Neuron (in vitro differentiated cells): ENCODE measurements at regions not wholly inside any gene's neighbourhood (a gene's known extent, or its start where the extent isn't known, plus 50 kb on each side); places are given as distances from the start of the nearest gene placed in this dataset.

Experiments used
- H2AFZ ChIP-seq: one replicate; pipeline ENCODE4 v1.6.1; 2013; ENCODE audit warnings: low read depth, mild to moderate bottlenecking, inconsistent platforms, low read length, moderate library complexity
- H3K27me3 ChIP-seq: one replicate; pipeline ENCODE4 v1.6.1; 2013; ENCODE audit warnings: low read length; ENCODE audit not compliant: insufficient read depth
- H3K36me3 ChIP-seq: one replicate; pipeline ENCODE4 v1.6.1; 2013; ENCODE audit warnings: low read length; ENCODE audit not compliant: insufficient read depth
- H3K4me1 ChIP-seq: one replicate; pipeline ENCODE4 v1.6.1; 2013; ENCODE audit warnings: low read length; ENCODE audit not compliant: insufficient read depth
- H3K4me3 ChIP-seq: 2 replicates; pipeline ENCODE4 v1.5.1; 2013; ENCODE audit warnings: mild to moderate bottlenecking, low read length, moderate library complexity
- H3K9me3 ChIP-seq: one replicate; pipeline ENCODE4 v1.6.1; 2013; ENCODE audit warnings: low read length

DNA sequence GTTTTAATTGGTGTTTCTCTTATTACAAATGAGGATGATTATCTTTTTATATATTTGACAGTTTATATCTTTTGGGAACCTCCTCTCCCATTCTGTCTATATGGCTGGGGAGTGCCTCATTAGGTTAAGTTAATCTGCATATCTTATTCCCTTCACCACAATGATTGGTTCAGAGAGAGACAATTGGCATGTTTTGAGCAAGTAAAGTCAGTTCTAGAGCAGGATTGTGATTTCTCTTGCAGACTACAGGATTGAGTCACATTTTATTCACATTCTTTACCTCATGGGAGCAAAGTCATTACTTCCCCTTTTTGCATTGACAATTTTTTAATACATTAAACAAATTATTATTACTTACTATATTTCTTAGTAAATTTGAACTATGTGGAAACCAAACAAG lies 345.6 kb downstream of the MDFIC start:
- Histone ChIP-seq H3K27me3 (no peaks in the 10 kb centered on the region), H2AFZ (no peak overlapping the region), H3K4me3 (no peak overlapping the region), H3K36me3 (no peaks in the 10 kb centered on the region), H3K4me1 (peaks cover 7% of the 10 kb centered on the region), H3K9me3 (no peaks in the 10 kb centered on the region)

DNA sequence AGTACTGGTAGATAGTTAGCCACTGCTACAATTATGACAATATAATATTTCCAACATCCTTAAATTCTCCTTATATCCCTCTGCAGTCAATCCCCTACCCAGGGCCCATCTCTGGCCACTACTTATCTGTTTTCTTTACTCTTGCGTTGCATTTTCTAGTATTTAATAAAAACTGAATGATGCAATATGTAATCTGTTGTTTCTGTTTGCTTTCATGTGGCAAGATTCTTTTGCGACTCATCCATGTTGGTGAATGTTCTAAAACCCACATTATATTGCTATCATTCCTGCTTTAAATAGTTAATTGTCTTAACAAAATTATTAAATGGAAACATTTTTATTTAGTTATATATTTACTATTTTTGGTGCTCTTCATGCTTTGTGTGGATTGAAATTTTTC lies 338.5 kb downstream of the MDFIC start:
- Histone ChIP-seq H3K36me3 (no peaks in the 10 kb centered on the region), H2AFZ (no peak overlapping the region), H3K9me3 (no peaks in the 10 kb centered on the region), H3K27me3 (no peaks in the 10 kb centered on the region), H3K4me3 (no peak overlapping the region), H3K4me1 (no peaks in the 10 kb centered on the region)

DNA sequence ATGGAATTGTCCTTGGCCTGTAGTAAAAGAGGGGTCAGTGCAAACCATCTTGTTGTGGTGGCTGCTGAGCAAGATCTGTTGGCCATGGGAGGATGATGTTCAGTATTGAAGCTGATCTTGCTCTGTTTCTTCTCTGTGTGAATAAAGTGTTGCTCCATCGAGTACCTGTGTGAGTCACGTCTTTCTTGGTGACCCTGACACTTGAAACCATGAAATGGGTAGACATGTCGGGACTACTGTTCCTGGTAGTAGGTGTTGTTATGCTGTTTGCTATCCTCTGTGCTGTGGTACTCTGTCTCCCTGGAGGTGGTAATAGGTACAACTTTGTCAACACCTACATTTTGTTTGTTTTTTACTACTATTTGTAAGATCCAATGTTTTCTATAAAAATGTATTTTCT lies 330.6 kb downstream of the MDFIC start:
- no peaks in the 10 kb centered on the region for H3K27me3 ChIP-seq
- peaks cover 1% of the 10 kb centered on the region for H3K9me3 ChIP-seq

DNA sequence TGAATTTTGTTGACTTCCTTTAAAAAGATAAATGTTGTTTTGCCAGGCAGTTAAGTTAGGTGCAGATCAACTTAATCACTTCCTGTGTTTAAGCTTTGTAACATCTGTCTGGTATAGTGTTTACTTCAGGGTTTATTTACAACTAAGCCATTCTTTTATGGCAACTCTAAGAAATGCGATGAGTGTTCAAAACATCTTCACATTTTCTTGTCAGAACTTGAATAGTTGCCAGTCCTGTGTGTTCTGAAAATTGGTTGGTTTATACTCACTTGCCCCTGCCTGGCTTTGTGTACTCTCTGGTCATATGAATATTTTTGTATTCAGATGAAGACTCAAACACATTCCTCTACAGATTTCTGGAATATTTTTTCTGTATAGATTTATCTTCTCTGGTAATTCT lies 327.2 kb downstream of the MDFIC start:
- no peak overlapping the region for H2AFZ ChIP-seq
- H3K4me3 ChIP-seq, result no peak overlapping the region
- no peaks in the 10 kb centered on the region for H3K4me1 ChIP-seq
- peaks cover 1% of the 10 kb centered on the region for H3K9me3 ChIP-seq
- no peaks in the 10 kb centered on the region for H3K27me3 ChIP-seq
- no peaks in the 10 kb centered on the region for H3K36me3 ChIP-seq

More for the DNA sequence above, 330.6 kb downstream of the MDFIC start:
- no peaks in the 10 kb centered on the region for H3K4me1 ChIP-seq
- no peak overlapping the region for H2AFZ ChIP-seq
- no peaks in the 10 kb centered on the region for H3K36me3 ChIP-seq
- no peak overlapping the region for H3K4me3 ChIP-seq

DNA sequence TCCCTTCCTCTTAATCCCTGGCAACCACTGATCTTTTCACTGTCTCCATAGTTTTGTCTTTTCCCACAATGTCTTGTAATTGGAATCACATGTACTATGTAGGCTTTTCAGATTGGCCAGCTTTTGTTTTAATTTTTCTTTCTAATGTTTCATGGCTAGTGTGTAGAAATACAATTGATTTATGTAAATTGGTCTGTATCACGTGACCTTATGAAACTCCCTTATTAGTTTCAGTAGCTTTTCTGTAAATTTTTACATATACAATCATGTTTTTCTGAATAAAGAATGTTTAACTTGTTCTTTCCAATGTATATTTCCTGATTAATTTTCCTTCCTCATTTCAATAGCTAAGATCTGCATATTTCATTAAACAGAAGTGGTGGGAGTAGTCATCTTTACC lies 319.3 kb downstream of the MDFIC start:
- Histone ChIP-seq H2AFZ (peak overlapping the region; percentile 8), H3K36me3 (no peaks in the 10 kb centered on the region), H3K4me1 (no peaks in the 10 kb centered on the region), H3K9me3 (no peaks in the 10 kb centered on the region), H3K4me3 (no peak overlapping the region), H3K27me3 (no peaks in the 10 kb centered on the region)

DNA sequence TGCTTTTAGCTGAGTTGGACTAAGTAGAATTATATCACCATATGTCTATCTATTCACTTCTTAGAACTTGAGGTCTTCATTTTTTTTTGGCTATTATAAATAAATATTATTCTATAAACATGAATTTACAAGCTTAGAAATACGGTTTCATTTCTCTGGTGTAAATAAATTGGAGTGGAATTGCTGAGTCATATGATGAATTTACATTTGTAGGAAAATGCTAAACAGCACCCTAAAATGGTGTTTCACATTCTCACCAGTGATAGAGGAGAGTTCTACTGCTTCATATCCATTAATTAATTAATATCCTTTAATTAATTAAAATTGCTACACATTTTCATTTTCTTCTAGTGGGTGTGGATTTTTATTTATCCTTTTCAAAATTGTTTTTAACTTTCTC lies 318.3 kb downstream of the MDFIC start:
- Histone ChIP-seq H3K4me1 (no peaks in the 10 kb centered on the region), H3K9me3 (no peaks in the 10 kb centered on the region), H3K4me3 (no peak overlapping the region), H3K27me3 (no peaks in the 10 kb centered on the region), H3K36me3 (no peaks in the 10 kb centered on the region), H2AFZ (no peak overlapping the region)

DNA sequence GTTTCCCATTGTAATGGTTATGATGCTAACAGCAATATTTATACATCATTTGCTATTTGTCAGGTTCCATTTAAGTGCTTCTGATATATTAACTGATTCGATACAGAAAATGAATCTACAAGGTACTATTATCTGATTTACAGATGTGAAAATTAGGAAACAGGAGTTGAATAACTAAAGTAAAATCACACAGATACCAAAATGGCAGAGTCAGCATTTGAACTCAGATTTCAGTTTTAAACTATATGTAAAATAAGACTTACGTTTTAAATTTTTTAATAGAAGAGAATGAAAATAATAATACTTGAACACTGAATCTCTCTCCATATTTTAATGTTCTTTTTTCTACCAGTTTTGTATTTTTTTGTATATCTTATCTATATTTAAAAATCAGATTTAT lies 313.2 kb downstream of the MDFIC start:
- H3K27me3 ChIP-seq, result no peaks in the 10 kb centered on the region
- no peak overlapping the region for H2AFZ ChIP-seq
- peaks cover 6% of the 10 kb centered on the region for H3K4me1 ChIP-seq
- no peaks in the 10 kb centered on the region for H3K9me3 ChIP-seq
- no peaks in the 10 kb centered on the region for H3K36me3 ChIP-seq
- no peak overlapping the region for H3K4me3 ChIP-seq

DNA sequence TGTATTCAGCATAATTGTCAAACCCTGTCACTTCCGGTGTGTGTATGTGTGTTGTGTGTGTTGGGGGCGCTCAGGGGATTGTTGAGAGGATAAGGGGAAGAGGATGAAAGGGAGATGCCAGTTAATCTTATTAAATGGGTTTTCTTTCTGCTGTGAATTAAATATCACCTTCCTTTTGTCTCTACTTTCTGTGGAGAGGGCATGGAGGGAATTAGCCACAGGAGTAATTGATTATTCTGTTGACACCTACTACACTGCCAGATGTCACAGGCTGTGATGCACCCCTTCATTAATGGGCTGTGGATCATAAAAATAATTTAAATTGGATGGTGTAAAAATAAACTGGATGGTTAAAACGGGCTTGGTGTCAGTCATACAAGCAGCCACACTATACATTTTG lies 311.9 kb downstream of the MDFIC start:
- Histone ChIP-seq H3K36me3 (no peaks in the 10 kb centered on the region), H3K9me3 (no peaks in the 10 kb centered on the region), H2AFZ (no peak overlapping the region), H3K4me1 (peaks cover 6% of the 10 kb centered on the region), H3K4me3 (no peak overlapping the region), H3K27me3 (no peaks in the 10 kb centered on the region)

DNA sequence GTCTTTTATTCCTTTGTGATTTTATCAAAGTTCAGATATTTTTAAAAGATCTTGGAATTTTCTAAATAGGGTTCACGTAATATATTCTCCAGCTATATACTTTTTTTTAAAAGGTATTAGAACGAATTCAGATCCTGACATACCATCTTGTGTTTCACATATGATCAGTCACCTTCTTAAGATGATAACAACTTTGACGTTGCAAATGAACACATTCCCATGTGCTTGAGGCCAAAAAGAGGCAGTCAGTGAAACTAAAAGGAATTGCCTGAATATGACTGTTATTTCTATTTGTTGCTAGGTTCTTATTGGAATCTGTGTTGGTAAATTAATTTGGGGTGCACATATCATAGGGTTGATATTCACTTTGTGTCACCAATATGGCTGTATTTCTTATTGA lies 310.1 kb downstream of the MDFIC start:
- H3K27me3 ChIP-seq, result no peaks in the 10 kb centered on the region
- no peaks in the 10 kb centered on the region for H3K9me3 ChIP-seq
- H3K36me3 ChIP-seq, result no peaks in the 10 kb centered on the region
- no peak overlapping the region for H3K4me3 ChIP-seq
- peak overlapping the region; percentile 47 for H2AFZ ChIP-seq
- peaks cover 6% of the 10 kb centered on the region for H3K4me1 ChIP-seq

DNA sequence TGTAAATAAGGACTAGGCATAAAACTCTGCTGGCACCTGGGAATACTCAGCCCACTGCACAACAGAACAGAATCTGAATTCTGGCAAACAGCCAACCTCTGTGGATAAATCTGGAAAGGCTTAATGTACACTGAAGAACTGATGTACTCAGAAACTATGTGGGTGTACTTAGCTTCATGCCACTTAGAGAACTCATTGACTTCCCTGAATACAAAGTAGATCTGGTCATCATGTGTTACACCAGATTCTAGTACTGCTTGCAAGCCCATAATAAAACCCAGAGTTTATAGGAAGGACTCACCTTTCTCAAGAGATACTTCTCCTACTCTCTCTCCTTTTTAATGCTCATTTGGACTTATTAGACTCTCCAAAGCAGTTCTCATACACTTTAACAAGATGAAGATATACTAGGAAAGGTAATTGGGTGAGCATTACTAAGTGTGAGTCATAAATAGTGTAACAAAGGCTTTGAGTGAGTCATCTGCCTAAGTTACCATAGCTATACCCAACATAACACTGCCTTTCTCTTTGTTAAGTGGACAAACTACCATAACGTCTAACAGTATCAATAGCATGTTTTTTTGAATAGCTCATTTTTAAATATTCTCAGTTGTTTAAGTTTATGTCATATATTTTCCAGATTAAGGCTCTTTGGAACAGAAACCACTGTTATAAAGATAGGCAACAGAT lies 309.1 kb downstream of the MDFIC start:
- H2AFZ ChIP-seq, result peak overlapping the region; percentile 47
- no peaks in the 10 kb centered on the region for H3K27me3 ChIP-seq
- no peaks in the 10 kb centered on the region for H3K9me3 ChIP-seq
- H3K4me3 ChIP-seq, result no peak overlapping the region
- peaks cover 6% of the 10 kb centered on the region for H3K4me1 ChIP-seq
- no peaks in the 10 kb centered on the region for H3K36me3 ChIP-seq

DNA sequence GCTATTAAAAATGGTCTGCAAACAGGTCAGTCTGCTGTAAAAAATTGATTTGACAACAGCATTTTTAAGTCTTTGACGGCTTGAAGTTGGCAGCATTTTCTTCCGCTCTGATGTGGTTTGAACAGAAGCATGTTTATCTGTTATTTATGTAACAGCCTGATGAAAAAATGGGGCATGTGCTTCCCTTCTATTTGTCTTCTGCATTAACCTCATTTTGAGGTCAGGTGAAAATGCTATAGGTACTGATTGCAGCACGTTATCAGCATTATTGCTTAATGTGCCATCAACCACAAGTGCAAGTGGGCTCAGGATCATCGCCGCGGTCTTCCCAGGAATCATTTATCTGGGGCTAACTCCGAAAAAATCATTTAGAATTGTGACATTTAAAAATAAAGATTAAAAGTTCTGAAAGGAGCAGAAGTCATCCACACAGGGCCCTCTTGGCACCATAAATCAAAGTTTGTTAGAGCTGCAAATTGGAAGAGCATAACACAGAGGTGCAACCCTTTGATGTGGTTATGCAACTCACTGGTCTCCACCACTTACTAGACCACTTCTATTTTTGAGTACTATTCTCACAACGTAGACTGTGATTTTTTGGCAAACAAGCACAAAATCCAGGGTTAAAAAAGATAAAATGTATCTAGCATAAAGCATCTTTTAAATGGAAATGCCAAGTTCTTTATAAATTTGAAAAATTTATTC lies 307.7 kb downstream of the MDFIC start:
- H2AFZ ChIP-seq, result no peak overlapping the region
- peaks cover 6% of the 10 kb centered on the region for H3K4me1 ChIP-seq
- no peaks in the 10 kb centered on the region for H3K27me3 ChIP-seq
- H3K4me3 ChIP-seq, result no peak overlapping the region
- H3K36me3 ChIP-seq, result no peaks in the 10 kb centered on the region
- H3K9me3 ChIP-seq, result no peaks in the 10 kb centered on the region

DNA sequence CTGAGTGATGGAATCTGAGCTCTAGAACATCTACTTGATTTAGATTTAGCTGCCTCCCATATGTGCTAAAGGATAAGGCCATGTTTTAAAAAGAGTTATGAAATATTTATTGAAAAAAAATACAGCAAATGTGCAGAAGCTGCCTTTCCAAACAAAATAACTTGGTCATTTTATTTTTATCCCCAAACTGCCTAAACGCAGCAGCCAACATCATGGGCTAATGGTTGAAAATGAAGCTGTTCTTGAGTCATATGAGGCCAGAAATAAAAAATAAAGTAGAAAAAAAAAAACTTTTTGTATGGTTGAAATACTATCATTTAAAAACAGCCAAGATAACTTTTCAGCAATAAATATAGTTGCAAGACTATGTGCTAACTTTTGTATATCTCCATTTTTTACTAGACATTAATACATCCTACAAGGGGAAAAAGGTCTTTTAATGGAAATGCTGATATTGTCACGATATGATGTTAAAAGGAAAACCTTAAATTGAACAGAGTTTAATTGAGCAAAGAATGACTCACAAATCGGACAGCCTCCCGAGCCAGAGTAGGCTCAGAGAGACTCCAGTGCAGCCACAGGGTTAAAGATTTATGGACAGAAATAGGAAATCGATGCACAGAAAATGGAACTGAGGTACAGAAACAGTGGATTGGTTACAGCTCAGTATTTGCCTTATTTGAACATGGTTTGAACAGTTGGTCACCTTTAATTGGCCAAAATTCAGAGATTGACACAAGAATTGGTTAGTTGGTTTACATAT lies 305.8 kb downstream of the MDFIC start:
- H3K27me3 ChIP-seq, result no peaks in the 10 kb centered on the region
- no peak overlapping the region for H2AFZ ChIP-seq
- H3K4me1 ChIP-seq, result peaks cover 6% of the 10 kb centered on the region
- no peaks in the 10 kb centered on the region for H3K36me3 ChIP-seq
- no peaks in the 10 kb centered on the region for H3K9me3 ChIP-seq
- H3K4me3 ChIP-seq, result no peak overlapping the region

DNA sequence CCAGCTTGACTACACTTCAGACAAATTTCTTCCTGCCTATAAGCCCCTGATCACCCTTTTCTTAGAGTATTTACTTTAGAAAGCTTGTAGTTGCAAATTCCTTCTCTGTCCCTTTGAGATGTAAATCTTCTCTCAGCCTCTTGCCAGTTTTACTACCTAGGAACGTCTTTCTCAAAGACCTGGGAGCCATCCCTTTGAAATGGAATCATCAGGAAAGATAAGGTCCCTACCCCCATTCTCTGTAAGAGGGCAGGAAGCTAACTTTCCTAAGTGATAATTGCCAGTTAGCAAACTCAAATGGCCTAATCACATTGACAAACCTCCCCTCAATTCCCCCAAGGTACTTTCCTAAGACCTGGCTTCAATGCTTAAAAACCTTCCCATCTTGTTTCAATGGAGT lies 304.5 kb downstream of the MDFIC start:
- Histone ChIP-seq H2AFZ (no peak overlapping the region), H3K36me3 (no peaks in the 10 kb centered on the region), H3K27me3 (no peaks in the 10 kb centered on the region)

More for the DNA sequence above, 304.5 kb downstream of the MDFIC start:
- H3K9me3 ChIP-seq, result no peaks in the 10 kb centered on the region
- peaks cover 6% of the 10 kb centered on the region for H3K4me1 ChIP-seq
- no peak overlapping the region for H3K4me3 ChIP-seq
